Breast epithelium (tissue), 3 donors: ENCODE measurements at regions not wholly inside any gene's neighbourhood (a gene's known extent, or its start where the extent isn't known, plus 50 kb on each side); places are given as distances from the start of the nearest gene placed in this dataset.

Source experiments
- POLR2A ChIP-seq: fragments of 450-650 bp; IDR thresholded peaks from one replicate; pipeline ENCODE4 v1.6.1; 2016; ENCODE audit warnings: antibody characterized with exemption, mild to moderate bottlenecking, moderate library complexity
- POLR2AphosphoS5 ChIP-seq, 3 donors: sonication (generic); formaldehyde crosslinking; IDR thresholded peaks; one replicate each; pipeline ENCODE4 v1.6.1; 2017; ENCODE audit warnings: antibody characterized with exemption in 3 of 3
- TF ChIP-seq, protein P1 (sequence below), 3 donors: fragments of 450-650 bp; IDR thresholded peaks; one replicate each; pipeline ENCODE4 v1.5.1; 2016 to 2017; ENCODE audit warnings: antibody characterized with exemption in 3 of 3, mild to moderate bottlenecking in 3 of 3, moderate library complexity in 3 of 3

DNA sequence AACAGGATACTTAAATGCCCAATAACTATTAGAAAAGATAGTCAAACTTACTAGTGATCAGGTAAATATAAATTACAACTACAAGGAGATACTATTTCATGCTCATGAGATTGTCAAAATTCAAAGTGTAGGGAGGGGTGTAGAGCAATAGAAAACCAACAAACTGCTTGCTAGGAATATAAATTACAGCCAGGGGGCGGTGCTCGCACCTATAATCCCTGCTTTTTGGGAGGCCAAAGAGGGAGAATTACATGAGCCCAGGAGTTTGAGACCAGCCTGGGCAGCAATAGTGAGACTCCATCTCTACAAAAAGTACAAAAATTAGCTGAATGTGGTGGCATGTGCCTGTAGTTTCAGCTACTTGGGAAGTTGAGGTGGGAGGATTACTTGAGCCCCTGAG, 556.5 kb upstream of the NR3C2 start:
- TF ChIP-seq, protein P1, sequence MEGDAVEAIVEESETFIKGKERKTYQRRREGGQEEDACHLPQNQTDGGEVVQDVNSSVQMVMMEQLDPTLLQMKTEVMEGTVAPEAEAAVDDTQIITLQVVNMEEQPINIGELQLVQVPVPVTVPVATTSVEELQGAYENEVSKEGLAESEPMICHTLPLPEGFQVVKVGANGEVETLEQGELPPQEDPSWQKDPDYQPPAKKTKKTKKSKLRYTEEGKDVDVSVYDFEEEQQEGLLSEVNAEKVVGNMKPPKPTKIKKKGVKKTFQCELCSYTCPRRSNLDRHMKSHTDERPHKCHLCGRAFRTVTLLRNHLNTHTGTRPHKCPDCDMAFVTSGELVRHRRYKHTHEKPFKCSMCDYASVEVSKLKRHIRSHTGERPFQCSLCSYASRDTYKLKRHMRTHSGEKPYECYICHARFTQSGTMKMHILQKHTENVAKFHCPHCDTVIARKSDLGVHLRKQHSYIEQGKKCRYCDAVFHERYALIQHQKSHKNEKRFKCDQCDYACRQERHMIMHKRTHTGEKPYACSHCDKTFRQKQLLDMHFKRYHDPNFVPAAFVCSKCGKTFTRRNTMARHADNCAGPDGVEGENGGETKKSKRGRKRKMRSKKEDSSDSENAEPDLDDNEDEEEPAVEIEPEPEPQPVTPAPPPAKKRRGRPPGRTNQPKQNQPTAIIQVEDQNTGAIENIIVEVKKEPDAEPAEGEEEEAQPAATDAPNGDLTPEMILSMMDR (IDR thresholded peaks at IDR 0.05): no peak
- TF ChIP-seq POLR2A: no peak
- TF ChIP-seq POLR2AphosphoS5 (IDR thresholded peaks at IDR 0.05): no peak
